ENCODE measurements at regions not wholly inside any gene's neighbourhood (a gene's known extent, or its start where the extent isn't known, plus 50 kb on each side); places are given as distances from the start of the nearest gene placed in this dataset.

DNA sequence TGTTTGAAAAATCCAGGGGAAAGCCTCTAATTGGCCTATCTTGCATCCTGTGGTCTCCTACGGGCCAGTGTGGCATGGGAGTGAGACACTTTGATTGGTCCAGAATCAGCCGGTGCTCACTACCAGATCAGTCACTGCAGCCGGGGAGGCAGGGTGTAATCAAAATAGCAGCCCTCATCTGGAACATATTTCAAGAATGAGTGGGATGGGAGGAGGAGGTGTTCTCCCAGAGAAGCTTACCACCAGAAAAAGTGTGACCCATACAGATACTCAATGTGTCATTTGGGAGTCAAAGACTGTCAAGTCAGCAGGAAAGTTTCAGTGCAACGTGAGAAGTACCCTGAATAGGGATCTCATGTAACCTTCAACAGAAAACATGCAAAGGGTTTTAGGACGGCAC lies 393.9 kb upstream of the SLC14A2 start:
- TF ChIP-seq, protein P1, sequence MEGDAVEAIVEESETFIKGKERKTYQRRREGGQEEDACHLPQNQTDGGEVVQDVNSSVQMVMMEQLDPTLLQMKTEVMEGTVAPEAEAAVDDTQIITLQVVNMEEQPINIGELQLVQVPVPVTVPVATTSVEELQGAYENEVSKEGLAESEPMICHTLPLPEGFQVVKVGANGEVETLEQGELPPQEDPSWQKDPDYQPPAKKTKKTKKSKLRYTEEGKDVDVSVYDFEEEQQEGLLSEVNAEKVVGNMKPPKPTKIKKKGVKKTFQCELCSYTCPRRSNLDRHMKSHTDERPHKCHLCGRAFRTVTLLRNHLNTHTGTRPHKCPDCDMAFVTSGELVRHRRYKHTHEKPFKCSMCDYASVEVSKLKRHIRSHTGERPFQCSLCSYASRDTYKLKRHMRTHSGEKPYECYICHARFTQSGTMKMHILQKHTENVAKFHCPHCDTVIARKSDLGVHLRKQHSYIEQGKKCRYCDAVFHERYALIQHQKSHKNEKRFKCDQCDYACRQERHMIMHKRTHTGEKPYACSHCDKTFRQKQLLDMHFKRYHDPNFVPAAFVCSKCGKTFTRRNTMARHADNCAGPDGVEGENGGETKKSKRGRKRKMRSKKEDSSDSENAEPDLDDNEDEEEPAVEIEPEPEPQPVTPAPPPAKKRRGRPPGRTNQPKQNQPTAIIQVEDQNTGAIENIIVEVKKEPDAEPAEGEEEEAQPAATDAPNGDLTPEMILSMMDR (conservative IDR thresholded peaks at IDR 0.05; ENCODE audit: low read depth, low read length): no peak
- TF ChIP-seq EZH2 (IDR thresholded peaks at IDR 0.05; ENCODE audit: borderline replicate concordance, low read depth, low read length, poor library complexity, severe bottlenecking): no peak

Measured in A673 (cell line).